ENCODE measurements at regions not wholly inside any gene's neighbourhood (a gene's known extent, or its start where the extent isn't known, plus 50 kb on each side); places are given as distances from the start of the nearest gene placed in this dataset.

GRCh38 chr7:26040085-26040484 is 111.9 kb upstream of the NFE2L3 start:
- Mint-ChIP-seq H3K27me3 (peaks cover 12% of the 10 kb centered on the region), H3K27ac (no peak overlapping the region), H3K4me1 (ENCODE audit: unreplicated experiment) (peaks cover 10% of the 10 kb centered on the region), H3K9me3 (peaks cover 13% of the 10 kb centered on the region), H3K4me3 (no peak overlapping the region), H3K36me3 (no peaks in the 10 kb centered on the region)
- DNase-seq (ENCODE audit: extremely low spot score, unreplicated experiment) = no peak
- TF ChIP-seq CTCF (conservative IDR thresholded peaks at IDR 0.05) = no peak

GRCh38 chr7:26042237-26042636 is 109.8 kb upstream of the NFE2L3 start:
- TF ChIP-seq CTCF (conservative IDR thresholded peaks at IDR 0.05) = no peak
- Mint-ChIP-seq H3K27ac (no peak overlapping the region), H3K27me3 (peaks cover 12% of the 10 kb centered on the region), H3K36me3 (no peaks in the 10 kb centered on the region), H3K4me3 (no peak overlapping the region), H3K9me3 (peaks cover 9% of the 10 kb centered on the region), H3K4me1 (ENCODE audit: unreplicated experiment) (peaks cover 10% of the 10 kb centered on the region)
- DNase-seq (ENCODE audit: extremely low spot score, unreplicated experiment) = no peak

- TF ChIP-seq CTCF (conservative IDR thresholded peaks at IDR 0.05) = no peak
- Mint-ChIP-seq H3K36me3 (no peaks in the 10 kb centered on the region), H3K4me1 (ENCODE audit: unreplicated experiment) (peaks cover 2% of the 10 kb centered on the region), H3K9me3 (peaks cover 9% of the 10 kb centered on the region), H3K27me3 (peaks cover 5% of the 10 kb centered on the region), H3K4me3 (no peak overlapping the region), H3K27ac (no peak overlapping the region)
- no peak for DNase-seq (ENCODE audit: extremely low spot score, unreplicated experiment)
Observed at GRCh38 chr7:26043801-26044200, 108.2 kb upstream of the NFE2L3 start.

- DNase-seq (ENCODE audit: extremely low spot score, unreplicated experiment) = no peak
- H3K27ac Mint-ChIP-seq = no peak overlapping the region
- no peak overlapping the region for H3K4me3 Mint-ChIP-seq
- peaks cover 4% of the 10 kb centered on the region for H3K27me3 Mint-ChIP-seq
- H3K36me3 Mint-ChIP-seq = no peaks in the 10 kb centered on the region
- H3K9me3 Mint-ChIP-seq = peaks cover 9% of the 10 kb centered on the region
- TF ChIP-seq CTCF (conservative IDR thresholded peaks at IDR 0.05) = no peak
- H3K4me1 Mint-ChIP-seq (ENCODE audit: unreplicated experiment) = no peaks in the 10 kb centered on the region
Observed at GRCh38 chr7:26044320-26044719, 107.7 kb upstream of the NFE2L3 start.

- Mint-ChIP-seq H3K27me3 (peaks cover 4% of the 10 kb centered on the region), H3K36me3 (no peaks in the 10 kb centered on the region), H3K27ac (no peak overlapping the region), H3K9me3 (peaks cover 9% of the 10 kb centered on the region), H3K4me1 (ENCODE audit: unreplicated experiment) (no peaks in the 10 kb centered on the region), H3K4me3 (no peak overlapping the region)
- DNase-seq (ENCODE audit: extremely low spot score, unreplicated experiment) = no peak
- TF ChIP-seq CTCF (conservative IDR thresholded peaks at IDR 0.05) = no peak
Observed at GRCh38 chr7:26046150-26046549, 105.8 kb upstream of the NFE2L3 start.

- Mint-ChIP-seq H3K4me3 (no peak overlapping the region), H3K27me3 (peaks cover 4% of the 10 kb centered on the region), H3K27ac (no peak overlapping the region), H3K9me3 (peaks cover 9% of the 10 kb centered on the region), H3K36me3 (no peaks in the 10 kb centered on the region), H3K4me1 (ENCODE audit: unreplicated experiment) (no peaks in the 10 kb centered on the region)
- no peak for DNase-seq (ENCODE audit: extremely low spot score, unreplicated experiment)
- no peak for TF ChIP-seq CTCF (conservative IDR thresholded peaks at IDR 0.05)
Observed at GRCh38 chr7:26046878-26047277, 105.1 kb upstream of the NFE2L3 start.
